ENCODE measurements at regions not wholly inside any gene's neighbourhood (a gene's known extent, or its start where the extent isn't known, plus 50 kb on each side); places are given as distances from the start of the nearest gene placed in this dataset.
"Not testable (repeated sequence)": the region's sequence is repeated elsewhere in the genome, so short reads cannot be mapped to it uniquely, and the experiment has no call there.

DNA sequence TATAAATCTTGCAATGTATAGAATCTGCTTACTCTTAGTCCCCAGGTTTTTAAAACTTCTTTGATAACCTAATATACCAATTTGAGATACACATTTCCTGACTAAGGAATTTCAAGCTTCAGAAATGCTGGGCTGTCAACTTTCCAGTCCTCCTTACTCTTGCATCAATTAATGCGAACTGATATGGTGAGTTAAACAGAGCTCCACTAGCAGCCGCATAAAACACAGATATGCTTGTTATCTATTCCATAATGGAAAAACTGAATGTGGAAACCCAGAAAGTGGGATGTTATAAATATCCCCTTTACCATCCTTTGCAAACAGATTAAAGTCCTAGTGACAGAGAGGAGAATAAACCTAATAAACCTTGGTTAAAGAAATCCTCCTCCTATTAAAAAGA, 1913.7 kb downstream of the STIM2 start:
- DNase-seq: no peak

GRCh38 chr4:28776004-28776403, 1915.4 kb downstream of the STIM2 start:
- DNase-seq: no peak

GRCh38 chr4:28784188-28784587, 1923.5 kb downstream of the STIM2 start:
- DNase-seq: no peak

DNA sequence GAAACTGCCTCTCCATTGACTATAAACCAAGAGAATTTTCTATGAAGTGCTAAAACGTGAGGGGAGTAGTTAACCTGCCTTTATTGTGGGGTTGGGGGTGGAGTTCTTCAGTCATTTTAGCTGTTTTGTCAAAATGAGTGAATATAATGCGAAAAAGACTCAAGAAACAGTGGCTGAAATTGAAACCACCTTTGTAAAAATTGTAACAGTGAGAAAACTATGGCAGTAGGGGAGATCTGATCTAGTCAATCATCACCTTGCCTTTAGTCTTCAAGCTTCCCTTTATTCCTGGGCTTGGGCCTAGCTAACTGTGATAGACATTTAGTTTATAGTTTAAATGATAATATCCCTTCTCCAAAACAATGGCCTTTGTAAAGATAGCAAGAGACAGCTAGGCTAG, 1927.3 kb downstream of the STIM2 start:
- DNase-seq: no peak

- no peak for DNase-seq
These were observed 1928.4 kb downstream of the STIM2 start for GRCh38 chr4:28788929-28789490.

DNA sequence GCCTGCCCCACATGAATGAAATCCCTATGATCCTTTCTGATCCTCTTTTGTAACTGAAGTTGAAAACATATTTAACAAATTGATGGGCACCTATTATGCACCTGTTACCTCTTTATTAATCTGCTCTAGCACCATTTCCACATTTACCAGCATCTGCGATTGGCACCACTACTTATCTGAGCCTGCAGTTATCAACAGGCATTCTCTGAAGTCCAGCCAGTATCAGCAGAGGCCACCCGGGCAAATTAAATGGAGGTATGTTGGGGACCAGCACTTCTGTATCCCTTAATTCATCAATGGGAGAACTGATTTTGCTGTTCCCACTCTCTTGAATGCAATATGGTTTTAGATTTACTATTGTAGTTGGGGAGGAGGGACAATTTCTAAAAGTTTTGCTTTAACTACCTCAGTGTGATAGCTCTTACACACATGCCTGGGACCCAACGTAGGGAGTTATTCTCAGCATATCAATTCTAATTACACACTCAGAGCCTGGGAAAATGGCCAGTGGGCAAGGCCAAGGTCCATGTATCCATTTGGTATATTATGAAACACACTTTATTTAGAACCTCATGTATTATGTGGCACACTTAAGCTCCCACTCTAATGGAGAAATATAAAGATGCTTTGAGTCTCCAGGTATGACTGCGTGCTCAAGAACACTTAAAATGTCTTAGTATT, 1927.1 kb upstream of the PCDH7 start:
- DNase-seq: no peak

DNA sequence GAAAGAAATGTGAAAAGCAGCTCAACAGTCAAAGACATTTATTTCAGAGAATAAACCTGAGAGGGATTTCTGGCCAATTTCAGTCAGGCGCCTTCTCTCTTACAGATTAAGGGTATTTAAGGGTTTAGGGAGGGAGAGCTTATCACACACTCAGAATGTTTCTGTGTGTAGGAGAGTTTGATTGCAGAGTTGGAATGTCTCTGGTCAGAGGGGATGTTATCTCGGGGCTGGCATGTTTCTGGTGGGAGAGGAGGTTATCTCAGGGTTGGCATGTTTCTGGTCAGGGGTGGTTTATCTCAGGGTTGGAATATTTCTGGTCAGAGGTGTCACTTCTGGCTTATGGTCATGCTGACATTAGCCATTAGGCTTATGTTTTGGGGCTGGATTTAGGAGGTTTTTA, 1920.5 kb upstream of the PCDH7 start:
- DNase-seq: no peak

- DNase-seq: no peak
These were observed 1909.1 kb upstream of the PCDH7 start for GRCh38 chr4:28811025-28811424.

GRCh38 chr4:28822163-28822562, 1898.0 kb upstream of the PCDH7 start:
- DNase-seq: no peak

DNA sequence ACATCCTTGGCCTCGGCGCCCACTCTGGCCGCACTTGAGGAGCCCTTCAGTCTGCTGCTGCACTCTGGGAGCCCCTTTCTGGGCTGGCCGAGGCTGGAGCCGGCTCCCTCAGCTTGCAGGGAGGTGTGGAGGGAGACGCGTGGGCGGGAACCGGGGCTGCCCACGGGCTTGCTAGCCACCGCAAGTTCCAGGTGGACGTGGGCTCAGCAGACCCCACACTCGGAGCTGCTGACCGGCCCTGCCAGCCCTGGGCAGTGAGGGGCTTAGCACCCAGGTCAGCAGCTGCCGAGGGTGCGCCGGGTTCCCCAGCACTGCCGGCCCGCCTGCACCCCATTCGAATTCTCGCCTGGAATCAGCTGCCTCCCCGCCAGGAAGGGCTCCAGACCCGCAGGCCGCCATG, 1892.3 kb upstream of the PCDH7 start:
- no peak for DNase-seq

- no peak for DNase-seq
These were observed 1888.3 kb upstream of the PCDH7 start for GRCh38 chr4:28831867-28832266.

DNA sequence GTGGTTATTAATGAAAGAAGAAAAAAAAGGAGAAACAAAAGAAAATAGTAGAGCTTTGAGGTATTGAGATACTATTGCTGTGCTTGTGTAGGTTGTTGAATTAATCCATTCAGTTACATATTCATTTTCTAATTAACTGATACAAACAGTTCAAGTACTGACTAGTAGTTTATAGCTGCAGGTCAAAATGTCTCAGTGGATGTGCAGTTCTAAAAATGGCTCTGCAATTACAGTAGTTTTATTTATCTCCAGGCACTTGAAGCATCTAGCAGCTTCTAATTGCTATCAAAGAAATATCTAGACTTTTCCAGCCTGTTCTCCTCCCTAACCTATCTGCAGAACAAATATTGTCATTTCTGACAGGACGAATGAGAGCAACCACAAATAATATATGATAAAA, 1887.7 kb upstream of the PCDH7 start:
- no peak for DNase-seq

- DNase-seq: no peak
These were observed 1886.0 kb upstream of the PCDH7 start for GRCh38 chr4:28834120-28834519.

- no peak for DNase-seq
These were observed 1884.7 kb upstream of the PCDH7 start for GRCh38 chr4:28835501-28835900.

DNA sequence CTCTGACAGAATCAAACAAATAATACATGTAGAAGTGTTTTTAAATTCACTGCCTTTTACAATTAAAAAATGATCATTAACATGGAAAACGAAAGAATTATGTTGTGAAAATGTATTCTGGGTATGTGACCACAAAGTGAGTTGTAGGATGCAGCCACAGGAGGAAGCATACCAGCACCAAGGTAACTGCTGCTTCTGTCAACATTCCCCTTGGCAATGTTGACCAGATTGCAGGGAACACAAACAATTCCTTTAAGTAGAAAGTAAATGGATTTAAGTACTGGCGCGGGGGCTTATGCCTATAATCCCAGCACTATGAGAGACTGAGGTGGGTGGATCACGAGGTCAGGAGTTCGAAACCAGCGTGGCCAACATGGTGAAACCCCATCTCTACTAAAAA, 1877.9 kb upstream of the PCDH7 start:
- no peak for DNase-seq

GRCh38 chr4:28845158-28845557, 1875.0 kb upstream of the PCDH7 start:
- no peak for DNase-seq

DNA sequence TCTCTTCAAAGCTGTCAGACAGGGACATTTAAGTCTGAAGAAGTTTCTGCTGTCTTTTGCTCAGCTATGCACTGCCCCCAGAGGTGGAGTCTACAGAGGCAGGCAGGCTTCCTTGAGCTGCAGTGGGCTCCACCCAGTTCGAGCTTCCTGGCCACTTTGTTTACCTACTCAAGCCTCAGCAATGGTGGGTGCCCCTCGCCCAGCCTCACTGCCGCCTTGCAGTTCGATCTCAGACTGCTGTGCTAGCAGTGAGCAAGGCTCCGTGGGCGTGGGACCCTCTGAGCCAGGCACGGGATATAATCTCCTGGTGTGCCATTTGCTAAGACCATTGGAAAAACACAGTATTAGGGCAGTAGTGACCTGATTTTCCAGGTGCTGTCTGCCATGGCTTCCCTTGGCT, 1863.1 kb upstream of the PCDH7 start:
- not testable (repeated sequence) for DNase-seq

- DNase-seq: no peak
These were observed 1851.3 kb upstream of the PCDH7 start for GRCh38 chr4:28868841-28869240.

GRCh38 chr4:28879178-28879577, 1841.0 kb upstream of the PCDH7 start:
- no peak for DNase-seq

GRCh38 chr4:28879900-28880299, 1840.3 kb upstream of the PCDH7 start:
- DNase-seq: no peak

GRCh38 chr4:28883211-28883610, 1837.0 kb upstream of the PCDH7 start:
- no peak for DNase-seq

DNA sequence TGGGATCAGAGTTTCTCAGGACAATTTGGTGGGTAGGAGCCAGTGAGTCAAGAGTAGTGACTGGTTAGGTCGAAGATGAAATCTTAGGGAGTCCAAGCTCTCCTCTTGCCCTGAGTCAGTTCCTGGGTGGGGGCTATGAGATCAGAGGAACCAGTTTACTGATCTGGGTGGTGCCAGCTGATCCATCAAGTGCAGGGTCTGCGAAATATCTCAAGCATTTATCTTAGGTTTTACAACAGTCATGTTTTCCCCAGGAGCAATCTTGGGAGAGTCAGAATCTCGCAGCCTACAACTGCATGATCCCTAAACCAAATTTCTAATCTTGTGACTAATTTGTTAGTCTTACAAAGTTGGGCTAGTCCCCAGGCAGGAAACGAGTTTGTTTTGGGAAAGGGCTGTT, 1833.2 kb upstream of the PCDH7 start:
- no peak for DNase-seq

DNA sequence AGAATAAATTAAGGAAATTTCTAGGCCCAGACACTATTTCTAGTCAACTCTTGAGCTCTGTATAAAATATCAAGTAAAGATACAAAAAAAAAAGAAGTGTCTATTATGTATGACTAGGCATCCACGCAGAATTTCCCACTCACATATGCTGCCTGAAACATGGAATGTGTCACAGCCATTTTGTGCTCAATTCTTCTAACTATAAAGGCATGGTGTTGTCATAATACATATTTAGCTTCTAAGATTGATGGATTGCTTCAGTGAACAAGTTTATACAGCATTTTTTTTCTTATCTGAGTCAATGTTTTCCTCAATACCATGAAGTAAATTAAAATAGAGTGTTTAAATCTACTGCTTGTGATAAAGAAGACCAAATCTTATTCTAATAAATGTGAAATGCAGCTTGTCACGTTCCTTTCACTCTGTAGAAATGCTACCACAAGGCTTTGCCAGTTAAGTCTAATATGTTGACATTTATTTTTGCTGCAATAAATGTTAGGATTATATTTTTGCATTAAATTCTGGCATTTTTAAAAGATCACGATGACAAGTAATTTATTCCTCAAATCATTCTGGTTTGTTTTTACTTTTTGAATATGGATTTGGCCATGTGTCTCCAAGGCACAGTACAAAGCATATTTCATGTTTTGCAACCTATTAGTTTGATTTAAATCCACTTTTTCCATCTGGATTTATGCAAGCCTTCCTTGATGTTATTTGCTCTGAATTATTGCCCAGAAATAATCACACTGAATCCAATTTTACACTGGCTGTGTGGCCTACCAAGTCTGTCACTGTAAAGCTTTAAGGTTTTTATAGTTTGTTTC, 1829.0 kb upstream of the PCDH7 start:
- DNase-seq: no peak

DNA sequence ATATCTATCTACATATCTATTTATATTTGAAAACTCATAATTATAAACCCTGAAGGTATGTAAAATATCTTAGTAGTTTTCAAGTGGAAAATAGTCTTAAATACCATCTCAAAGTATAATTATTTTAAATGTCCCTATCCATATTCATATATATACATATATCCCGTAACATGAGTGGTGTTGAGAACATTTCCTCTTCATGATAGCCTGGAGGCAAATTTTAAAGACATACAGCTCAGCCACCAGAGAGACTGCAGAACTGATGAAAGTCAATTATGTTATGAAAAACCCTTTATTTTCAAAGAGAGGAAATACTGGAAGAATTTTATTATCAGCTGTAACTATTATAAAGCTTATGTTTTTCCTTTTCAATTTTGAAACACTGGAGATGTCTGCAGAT, 1806.7 kb upstream of the PCDH7 start:
- no peak for DNase-seq

All from stimulated activated CD8-positive, alpha-beta memory T cell treated with anti-CD3 and anti-CD28 coated beads, Interleukin-4, amount 100 ng/mL, for 48 hours (primary cell).